Coronary artery (tissue), 2 donors: ENCODE measurements at regions not wholly inside any gene's neighbourhood (a gene's known extent, or its start where the extent isn't known, plus 50 kb on each side); places are given as distances from the start of the nearest gene placed in this dataset.

Experiments used
- DNase-seq: peaks from one replicate; pipeline ENCODE4 v3.0.0-alpha.2; 2017; ENCODE audit warnings: low spot score
- H3K27ac ChIP-seq, 2 donors: fragments of 200-600 bp; sonication (generic); one replicate each; pipeline ENCODE4 v1.5.1; 2016 to 2019
- H3K4me3 ChIP-seq: fragments of 200-600 bp; sonication (generic); 2 replicates; pipeline ENCODE4 v1.5.1; 2016; ENCODE audit warnings: mild to moderate bottlenecking, moderate library complexity
- CTCF ChIP-seq: fragments of 200-600 bp; sonication (generic); IDR thresholded peaks from one replicate; pipeline ENCODE4 v1.5.1; 2019; ENCODE audit warnings: antibody characterized with exemption

- TF ChIP-seq CTCF, result no peak
Measured at GRCh38 chr4:152011469-152011868, 250.7 kb upstream of the GATB start.

GRCh38 chr4:152010710-152011079 lies 249.9 kb upstream of the GATB start:
- DNase-seq, result no peak
- no peak overlapping the region for H3K27ac ChIP-seq
- TF ChIP-seq CTCF, result no peak
- no peak overlapping the region for H3K4me3 ChIP-seq

More at GRCh38 chr4:152011469-152011868, 250.7 kb upstream of the GATB start:
- H3K4me3 ChIP-seq, result no peak overlapping the region
- H3K27ac ChIP-seq, result no peak overlapping the region
- no peak for DNase-seq

GRCh38 chr4:152009983-152010709 lies 249.3 kb upstream of the GATB start:
- Histone ChIP-seq H3K27ac (no peak overlapping the region), H3K4me3 (no peak overlapping the region)
- no peak for TF ChIP-seq CTCF
- DNase-seq, result no peak

- Histone ChIP-seq H3K27ac (no peak overlapping the region), H3K4me3 (no peak overlapping the region)
- TF ChIP-seq CTCF, result no peak
- no peak for DNase-seq
Measured at GRCh38 chr4:152009031-152009670, 248.3 kb upstream of the GATB start.

GRCh38 chr4:152007111-152007510 lies 246.3 kb upstream of the GATB start:
- DNase-seq, result no peak
- H3K4me3 ChIP-seq, result no peak overlapping the region
- no peak overlapping the region for H3K27ac ChIP-seq
- no peak for TF ChIP-seq CTCF

GRCh38 chr4:152004801-152005200 lies 244.0 kb upstream of the GATB start:
- no peak for DNase-seq
- Histone ChIP-seq H3K27ac (no peak overlapping the region), H3K4me3 (no peak overlapping the region)
- TF ChIP-seq CTCF, result no peak

- no peak for DNase-seq
Measured at GRCh38 chr4:152000518-152000917, 239.7 kb upstream of the GATB start.

More at GRCh38 chr4:152000518-152000917, 239.7 kb upstream of the GATB start:
- no peak for TF ChIP-seq CTCF
- Histone ChIP-seq H3K4me3 (no peak overlapping the region), H3K27ac (no peak overlapping the region)
